ENCODE measurements at regions not wholly inside any gene's neighbourhood (a gene's known extent, or its start where the extent isn't known, plus 50 kb on each side); places are given as distances from the start of the nearest gene placed in this dataset.

DNA sequence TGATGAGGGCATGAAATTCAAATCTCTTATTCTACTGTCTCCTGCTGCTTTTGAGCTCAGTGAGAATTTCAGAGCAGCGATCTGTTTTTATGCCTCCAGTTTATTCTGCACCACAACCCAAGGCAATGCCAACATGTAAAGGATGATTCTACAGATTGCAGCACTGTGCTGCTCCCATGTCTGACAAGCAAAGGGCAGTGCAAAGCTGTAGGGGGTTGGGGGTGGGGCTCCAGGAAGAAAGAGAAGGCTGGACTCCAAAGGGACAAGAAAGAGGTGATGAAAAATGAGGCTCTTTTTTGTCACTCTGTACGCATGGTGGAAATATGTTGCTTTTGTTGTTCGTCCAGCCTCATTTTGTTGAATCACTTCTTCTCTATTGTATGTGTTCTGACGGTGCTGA is 254.6 kb downstream of the STIM2 start:
- BruUV-seq (replicated peaks) = no TSS peak
- no peaks in the 10 kb centered on the region for H3K9me3 ChIP-seq (replicated peaks; ENCODE audit: control insufficient read depth, insufficient read depth, low read length)
- ChIA-PET SMC1A (ENCODE audit: uncharacterized antibody, unreplicated experiment) (no interaction called here), POLR2A (no interaction called here), RAD21 (ENCODE audit: unreplicated experiment) (no interaction called here), CTCF (no interaction called here)
- H3K4me2 ChIP-seq (ENCODE audit: control insufficient read depth, insufficient read depth) = no peak overlapping the region
- H3K4me1 ChIP-seq (ENCODE audit: control insufficient read depth, insufficient read depth, low read length) = no peaks in the 10 kb centered on the region
- H3K4me3 ChIP-seq = no peak overlapping the region
- H3K36me3 ChIP-seq (ENCODE audit: control insufficient read depth in 2 of 2, insufficient read depth in 2 of 2, low read length in 1 of 2) = no peaks in the 10 kb centered on the region
- FAIRE-seq (no peak), DNase-seq (ENCODE audit: low read depth, low spot score) (no peak), ATAC-seq (no peak)
- H3K79me2 ChIP-seq (ENCODE audit: control insufficient read depth, insufficient read depth, low read length) = no peaks in the 10 kb centered on the region
- H3K9ac ChIP-seq (ENCODE audit: control insufficient read depth, insufficient read depth, low read length) = no peak overlapping the region
- H2AFZ ChIP-seq (ENCODE audit: control insufficient read depth, low read depth, low read length) = no peak overlapping the region
- no peaks in the 10 kb centered on the region for H4K20me1 ChIP-seq (ENCODE audit: control insufficient read depth, insufficient read depth)
- H3K27ac ChIP-seq (ENCODE audit: control insufficient read depth, insufficient read depth) = no peak overlapping the region
- TF ChIP-seq TCF3 (IDR thresholded peaks at IDR 0.05; ENCODE audit: borderline replicate concordance, insufficient read depth, low read depth, low read length) = no peak
- TF ChIP-seq GABPA (IDR thresholded peaks at IDR 0.05; ENCODE audit: low read depth) = no peak
- TF ChIP-seq NBN (IDR thresholded peaks at IDR 0.05) = no peak
- TF ChIP-seq USF2 (IDR thresholded peaks at IDR 0.05; ENCODE audit: borderline replicate concordance, low read depth, low read length) = no peak
- no peak for TF ChIP-seq CHD2 (IDR thresholded peaks at IDR 0.05; ENCODE audit: borderline replicate concordance, low read depth, low read length)
- TF ChIP-seq, protein P1, sequence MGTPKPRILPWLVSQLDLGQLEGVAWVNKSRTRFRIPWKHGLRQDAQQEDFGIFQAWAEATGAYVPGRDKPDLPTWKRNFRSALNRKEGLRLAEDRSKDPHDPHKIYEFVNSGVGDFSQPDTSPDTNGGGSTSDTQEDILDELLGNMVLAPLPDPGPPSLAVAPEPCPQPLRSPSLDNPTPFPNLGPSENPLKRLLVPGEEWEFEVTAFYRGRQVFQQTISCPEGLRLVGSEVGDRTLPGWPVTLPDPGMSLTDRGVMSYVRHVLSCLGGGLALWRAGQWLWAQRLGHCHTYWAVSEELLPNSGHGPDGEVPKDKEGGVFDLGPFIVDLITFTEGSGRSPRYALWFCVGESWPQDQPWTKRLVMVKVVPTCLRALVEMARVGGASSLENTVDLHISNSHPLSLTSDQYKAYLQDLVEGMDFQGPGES (IDR thresholded peaks at IDR 0.05) = no peak
- TF ChIP-seq POU2F2 (IDR thresholded peaks at IDR 0.05; ENCODE audit: borderline replicate concordance, low read depth, low read length) = no peak
- TF ChIP-seq MTA2 (IDR thresholded peaks at IDR 0.05; ENCODE audit: low read depth) = no peak
- no peak for TF ChIP-seq CHD1 (IDR thresholded peaks at IDR 0.05; ENCODE audit: low read depth, low read length)
- no peak for TF ChIP-seq ZNF217 (IDR thresholded peaks at IDR 0.05)
- TF ChIP-seq CEBPZ (IDR thresholded peaks at IDR 0.05; ENCODE audit: low read depth, low read length) = no peak
- no peak for TF ChIP-seq MTA3 (IDR thresholded peaks at IDR 0.05; ENCODE audit: borderline replicate concordance, low read length)
- TF ChIP-seq CREB1 (IDR thresholded peaks at IDR 0.05; ENCODE audit: low read depth) = no peak
- no peak for TF ChIP-seq HDGF (IDR thresholded peaks at IDR 0.05)
- no peak for TF ChIP-seq GATAD2B (conservative IDR thresholded peaks at IDR 0.05; ENCODE audit: low read depth)
- TF ChIP-seq ASH2L (IDR thresholded peaks at IDR 0.05; ENCODE audit: borderline replicate concordance, low read depth) = no peak
- TF ChIP-seq YY1 (IDR thresholded peaks at IDR 0.05; ENCODE audit: low read depth, low read length) = no peak
- no peak for TF ChIP-seq NKRF (conservative IDR thresholded peaks at IDR 0.05)
- TF ChIP-seq MYB (IDR thresholded peaks at IDR 0.05; ENCODE audit: borderline replicate concordance, low read depth, low read length) = no peak
- TF ChIP-seq ZSCAN29 (IDR thresholded peaks at IDR 0.05) = no peak
- 25% methylated on average over 4 of the region's 4 CpGs for WGBS (ENCODE audit: insufficient coverage, insufficient replicate concordance, low lambda C conversion rate, missing lambda C conversion rate)
- no peaks in the 10 kb centered on the region for H3K27me3 ChIP-seq (replicated peaks in 1 of 2; ENCODE audit: control insufficient read depth in 2 of 2, insufficient read depth in 2 of 2, low read length in 1 of 2)
- in situ Hi-C loops (cut with MboI) (no loop called here), intact Hi-C loops (cut with micrococcal nuclease; ENCODE audit: unreplicated experiment) (no loop called here)

Measured in GM12878 (cell line).